ENCODE measurements at regions not wholly inside any gene's neighbourhood (a gene's known extent, or its start where the extent isn't known, plus 50 kb on each side); places are given as distances from the start of the nearest gene placed in this dataset.

DNA sequence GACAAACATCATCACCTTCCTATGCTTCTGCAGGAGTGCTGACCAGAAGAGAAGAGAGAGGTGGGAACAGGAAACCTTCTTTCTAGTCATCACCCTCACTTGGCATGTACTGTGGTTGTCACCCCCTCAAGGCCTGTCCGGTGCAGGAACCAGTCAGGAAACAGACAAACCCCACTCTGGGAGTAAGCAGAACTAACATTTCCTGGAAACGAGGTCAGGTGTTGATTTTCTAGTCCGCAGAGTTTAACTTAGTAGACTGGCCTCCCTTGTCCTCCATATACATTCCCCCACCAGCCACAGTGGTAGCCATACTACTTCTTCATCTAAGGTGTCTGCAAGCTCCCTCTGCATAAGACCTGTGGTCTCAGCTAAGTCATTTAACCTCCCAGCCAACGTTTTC, 80.7 kb upstream of the NCAM1 start:
- DNase-seq (ENCODE audit: low read depth, low spot score) (no peak), ATAC-seq (no peak)
- Histone ChIP-seq H3K4me3 (ENCODE audit: low read depth in 2 of 2, low read length in 2 of 2) (no peak overlapping the region), H3K4me1 (ENCODE audit: control insufficient read depth, insufficient read depth, low read length) (no peaks in the 10 kb centered on the region), H3K27me3 (ENCODE audit: control insufficient read depth, insufficient read depth, low read length) (0 out of 2 replicates have a peak, but pooled peaks cover 2% of the 10 kb centered on the region), H3K9me3 (ENCODE audit: control insufficient read depth, insufficient read depth, low read depth, low read length) (no peaks in the 10 kb centered on the region), H3K36me3 (ENCODE audit: control insufficient read depth, insufficient read depth, low read length) (no peaks in the 10 kb centered on the region), H3K27ac (ENCODE audit: low read length) (no peak overlapping the region)
- intact Hi-C loops (cut with micrococcal nuclease; ENCODE audit: unreplicated experiment): no loop called here
- TF ChIP-seq POLR2AphosphoS5 (IDR thresholded peaks at IDR 0.05; ENCODE audit: low read depth, low read length) (no peak), TCF7L2 (IDR thresholded peaks at IDR 0.05; ENCODE audit: low read depth, low read length) (no peak)
- TF ChIP-seq, protein P1, sequence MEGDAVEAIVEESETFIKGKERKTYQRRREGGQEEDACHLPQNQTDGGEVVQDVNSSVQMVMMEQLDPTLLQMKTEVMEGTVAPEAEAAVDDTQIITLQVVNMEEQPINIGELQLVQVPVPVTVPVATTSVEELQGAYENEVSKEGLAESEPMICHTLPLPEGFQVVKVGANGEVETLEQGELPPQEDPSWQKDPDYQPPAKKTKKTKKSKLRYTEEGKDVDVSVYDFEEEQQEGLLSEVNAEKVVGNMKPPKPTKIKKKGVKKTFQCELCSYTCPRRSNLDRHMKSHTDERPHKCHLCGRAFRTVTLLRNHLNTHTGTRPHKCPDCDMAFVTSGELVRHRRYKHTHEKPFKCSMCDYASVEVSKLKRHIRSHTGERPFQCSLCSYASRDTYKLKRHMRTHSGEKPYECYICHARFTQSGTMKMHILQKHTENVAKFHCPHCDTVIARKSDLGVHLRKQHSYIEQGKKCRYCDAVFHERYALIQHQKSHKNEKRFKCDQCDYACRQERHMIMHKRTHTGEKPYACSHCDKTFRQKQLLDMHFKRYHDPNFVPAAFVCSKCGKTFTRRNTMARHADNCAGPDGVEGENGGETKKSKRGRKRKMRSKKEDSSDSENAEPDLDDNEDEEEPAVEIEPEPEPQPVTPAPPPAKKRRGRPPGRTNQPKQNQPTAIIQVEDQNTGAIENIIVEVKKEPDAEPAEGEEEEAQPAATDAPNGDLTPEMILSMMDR (IDR thresholded peaks at IDR 0.05): no peak
- TF ChIP-seq, protein P2, sequence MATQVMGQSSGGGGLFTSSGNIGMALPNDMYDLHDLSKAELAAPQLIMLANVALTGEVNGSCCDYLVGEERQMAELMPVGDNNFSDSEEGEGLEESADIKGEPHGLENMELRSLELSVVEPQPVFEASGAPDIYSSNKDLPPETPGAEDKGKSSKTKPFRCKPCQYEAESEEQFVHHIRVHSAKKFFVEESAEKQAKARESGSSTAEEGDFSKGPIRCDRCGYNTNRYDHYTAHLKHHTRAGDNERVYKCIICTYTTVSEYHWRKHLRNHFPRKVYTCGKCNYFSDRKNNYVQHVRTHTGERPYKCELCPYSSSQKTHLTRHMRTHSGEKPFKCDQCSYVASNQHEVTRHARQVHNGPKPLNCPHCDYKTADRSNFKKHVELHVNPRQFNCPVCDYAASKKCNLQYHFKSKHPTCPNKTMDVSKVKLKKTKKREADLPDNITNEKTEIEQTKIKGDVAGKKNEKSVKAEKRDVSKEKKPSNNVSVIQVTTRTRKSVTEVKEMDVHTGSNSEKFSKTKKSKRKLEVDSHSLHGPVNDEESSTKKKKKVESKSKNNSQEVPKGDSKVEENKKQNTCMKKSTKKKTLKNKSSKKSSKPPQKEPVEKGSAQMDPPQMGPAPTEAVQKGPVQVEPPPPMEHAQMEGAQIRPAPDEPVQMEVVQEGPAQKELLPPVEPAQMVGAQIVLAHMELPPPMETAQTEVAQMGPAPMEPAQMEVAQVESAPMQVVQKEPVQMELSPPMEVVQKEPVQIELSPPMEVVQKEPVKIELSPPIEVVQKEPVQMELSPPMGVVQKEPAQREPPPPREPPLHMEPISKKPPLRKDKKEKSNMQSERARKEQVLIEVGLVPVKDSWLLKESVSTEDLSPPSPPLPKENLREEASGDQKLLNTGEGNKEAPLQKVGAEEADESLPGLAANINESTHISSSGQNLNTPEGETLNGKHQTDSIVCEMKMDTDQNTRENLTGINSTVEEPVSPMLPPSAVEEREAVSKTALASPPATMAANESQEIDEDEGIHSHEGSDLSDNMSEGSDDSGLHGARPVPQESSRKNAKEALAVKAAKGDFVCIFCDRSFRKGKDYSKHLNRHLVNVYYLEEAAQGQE (IDR thresholded peaks at IDR 0.05; ENCODE audit: insufficient read depth in 1 of 2, low read depth in 2 of 2, low read length in 1 of 2): no peak
- ChIA-PET CTCF (no interaction called here), POLR2A (no interaction called here)
- in situ Hi-C loops (cut with HindIII; ENCODE audit: low pct_unique_long_range_greater_than_20kb, low sequenced_read_pairs): no loop called here
- BruUV-seq (replicated peaks): no TSS peak

DNA sequence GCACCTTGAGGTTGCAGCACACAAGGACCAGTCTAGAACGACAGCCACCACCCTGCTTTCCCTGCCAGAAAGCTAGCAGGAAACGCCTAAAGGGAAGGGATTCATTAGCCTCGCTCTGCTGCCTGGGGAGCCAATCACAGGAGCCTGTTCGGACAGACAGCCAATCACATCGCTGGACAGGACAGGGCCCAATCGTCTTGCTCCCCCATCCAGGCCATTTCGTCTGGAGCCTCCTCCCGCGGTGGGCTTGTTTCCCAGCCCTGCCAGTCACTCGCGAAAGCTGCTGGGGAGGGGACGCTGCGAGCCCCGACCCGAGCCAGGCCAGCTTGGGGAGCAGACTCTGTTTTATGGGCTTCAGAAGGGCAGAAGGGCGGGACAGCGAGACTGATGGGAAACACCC, 79.8 kb upstream of the NCAM1 start:
- in situ Hi-C loops (cut with HindIII; ENCODE audit: low pct_unique_long_range_greater_than_20kb, low sequenced_read_pairs) (no loop called here), intact Hi-C loops (cut with micrococcal nuclease; ENCODE audit: unreplicated experiment) (no loop called here)
- BruUV-seq (replicated peaks): no TSS peak
- no peaks in the 10 kb centered on the region for H3K36me3 ChIP-seq (ENCODE audit: control insufficient read depth, insufficient read depth, low read length)
- TF ChIP-seq TCF7L2 (IDR thresholded peaks at IDR 0.05; ENCODE audit: low read depth, low read length) (no peak), POLR2AphosphoS5 (IDR thresholded peaks at IDR 0.05; ENCODE audit: low read depth, low read length) (no peak), SIN3A (IDR thresholded peaks at IDR 0.05; ENCODE audit: borderline replicate concordance, insufficient read depth, low read depth, low read length) (no peak)
- TF ChIP-seq, protein P1 (IDR thresholded peaks at IDR 0.05): no peak
- TF ChIP-seq, protein P2 (IDR thresholded peaks at IDR 0.05; ENCODE audit: insufficient read depth in 1 of 2, low read depth in 2 of 2, low read length in 1 of 2): no peak
- H3K4me1 ChIP-seq (ENCODE audit: control insufficient read depth, insufficient read depth, low read length): no peaks in the 10 kb centered on the region
- no peak overlapping the region for H3K27ac ChIP-seq (ENCODE audit: low read length)
- no peaks in the 10 kb centered on the region for H3K9me3 ChIP-seq (ENCODE audit: control insufficient read depth, insufficient read depth, low read depth, low read length)
- ChIA-PET CTCF (no interaction called here), POLR2A (no interaction called here)
- peak overlapping the region in 1 of 2 experiments; percentile 24; a peak in 1 of 4 replicates for H3K4me3 ChIP-seq (ENCODE audit: low read depth in 2 of 2, low read length in 2 of 2)
- no peak for DNase-seq (ENCODE audit: low read depth, low spot score)
- ATAC-seq: no peak
- H3K27me3 ChIP-seq (ENCODE audit: control insufficient read depth, insufficient read depth, low read length): 0 out of 2 replicates have a peak, but pooled peaks cover 2% of the 10 kb centered on the region
